K562 (cell line): ENCODE measurements at regions not wholly inside any gene's neighbourhood (a gene's known extent, or its start where the extent isn't known, plus 50 kb on each side); places are given as distances from the start of the nearest gene placed in this dataset.

Experiments
- ATAC-seq: fragments of 200-7000 bp; cut with Tn5 transposase; 3 replicates; pipeline ENCODE4 v1.9.1; 2020; ENCODE audit warnings: moderate library complexity
- BruUV-seq: library from RNA; stranded (reverse); fragments of 400-500 nt; replicated peaks from 2 replicates; lab custom pipeline; 2021; lab: Mats Ljungman, UMichigan
- CTCF ChIA-PET: fragments of 300-600 bp; formaldehyde crosslinking; extraction: SDS; loops from one replicate; lab custom pipeline; 2021; ENCODE audit warnings: low intra/inter-chr PET ratio; lab: Yijun Ruan, JAX
- POLR2A ChIA-PET: fragments of 300-600, 350-650 bp; sonication (Branson Sonifier 250); formaldehyde crosslinking; extraction: SDS; loops from one replicate; lab custom pipeline; 2021; ENCODE audit warnings: antibody characterized with exemption, inconsistent platforms; lab: Yijun Ruan, JAX
- DNase-seq, 4 experiments: peaks; one replicate each; pipeline versions ENCODE4 v3.0.0 to v3.0.0-alpha.2; 2011 to 2018; ENCODE audit warnings: low spot score in 3 of 4, mixed read lengths in 3 of 4; ENCODE audit errors: extremely low read depth in 1 of 4
- FAIRE-seq: peaks from 2 replicates; lab custom pipeline; 2011; peaks lifted over from hg19 to GRCh38; lab: Jason Lieb, UNC
- H2AFZ ChIP-seq: 2 replicates; pipeline ENCODE4 v1.6.0; 2011; ENCODE audit warnings: low read depth, low read length, control low read depth, inconsistent platforms
- H3K27ac ChIP-seq: fragments of 200-600 bp; 3 replicates; pipeline ENCODE4 v1.8.0; 2011; ENCODE audit warnings: low read depth, mild to moderate bottlenecking, control low read depth, inconsistent platforms, low read length, moderate library complexity, mixed read lengths; ENCODE audit errors: extremely low read depth
- H3K27me3 ChIP-seq, 2 experiments: fragments of 300-600 bp in 1 of 2; 2 replicates in 1 of 2; 3 replicates in 1 of 2; pipeline versions ENCODE4 v1.6.0 to v1.8.0; 2011; ENCODE audit warnings: inconsistent platforms in 2 of 2, low read length in 2 of 2, mild to moderate bottlenecking in 1 of 2, mixed read lengths in 1 of 2, moderate library complexity in 1 of 2; ENCODE audit not compliant: control insufficient read depth in 2 of 2, insufficient read depth in 2 of 2
- H3K36me3 ChIP-seq: fragments of 300-600 bp; 3 replicates; pipeline ENCODE4 v1.8.0; 2011; ENCODE audit warnings: mild to moderate bottlenecking, low read length, inconsistent platforms; ENCODE audit not compliant: control insufficient read depth, insufficient read depth
- H3K4me1 ChIP-seq, 2 experiments: fragments of 200-600 bp in 1 of 2; replicated peaks in 1 of 2; 2 replicates in 1 of 2; 3 replicates in 1 of 2; pipeline versions ENCODE4 v1.5.1 to v1.8.0; 2011; ENCODE audit warnings: inconsistent platforms in 2 of 2, low read length in 2 of 2, mild to moderate bottlenecking in 1 of 2, mixed read lengths in 1 of 2, moderate library complexity in 1 of 2; ENCODE audit not compliant: control insufficient read depth in 2 of 2, insufficient read depth in 2 of 2
- H3K4me2 ChIP-seq: 2 replicates; pipeline ENCODE4 v1.6.1; 2011; ENCODE audit warnings: low read length, control low read depth, inconsistent platforms, mixed read lengths; ENCODE audit not compliant: insufficient read depth
- H3K4me3 ChIP-seq: fragments of 200-600 bp; sonication (generic), shearing (Covaris generic); 2 replicates; pipeline ENCODE4 v1.5.1; 2016; ENCODE audit warnings: control low read depth, inconsistent platforms
- H3K79me2 ChIP-seq: fragments of 200-600 bp; 3 replicates; pipeline ENCODE4 v1.8.0; 2011; ENCODE audit warnings: low read length, inconsistent platforms; ENCODE audit not compliant: control insufficient read depth, insufficient read depth
- H3K9ac ChIP-seq, 2 experiments: 2 replicates each; pipeline versions ENCODE4 v1.6.0 to v1.6.1; 2011; ENCODE audit warnings: low read depth in 2 of 2, low read length in 2 of 2, control low read depth in 1 of 2, inconsistent platforms in 1 of 2, mild to moderate bottlenecking in 1 of 2, mixed read lengths in 1 of 2; ENCODE audit not compliant: insufficient read depth in 1 of 2
- H3K9me1 ChIP-seq: one replicate; pipeline ENCODE4 v1.6.0; 2011; ENCODE audit warnings: inconsistent platforms, mild to moderate bottlenecking, low read length, moderate library complexity; ENCODE audit not compliant: control insufficient read depth, insufficient read depth
- H3K9me3 ChIP-seq: replicated peaks from 2 replicates; pipeline ENCODE4 v1.5.1; 2011; ENCODE audit warnings: low read depth, low read length, inconsistent platforms; ENCODE audit not compliant: control insufficient read depth, insufficient read depth
- H4K20me1 ChIP-seq: replicated peaks from 2 replicates; pipeline ENCODE4 v1.6.1; 2011; ENCODE audit warnings: low read length, inconsistent platforms, mixed read lengths; ENCODE audit not compliant: control insufficient read depth, insufficient read depth
- NUFIP1 ChIP-seq: fragments of 450-650 bp; IDR thresholded peaks from 2 replicates; pipeline ENCODE4 v1.6.1; 2018; ENCODE audit not compliant: partially characterized antibody
- POLR2A ChIP-seq: fragments of 450-650 bp; conservative IDR thresholded peaks from 2 replicates; pipeline ENCODE4 v1.6.1; 2016
- PRPF4 ChIP-seq: fragments of 200-400 bp; formaldehyde crosslinking; IDR thresholded peaks from one replicate; pipeline ENCODE4 v1.6.1; 2017; ENCODE audit warnings: low read length, low read depth, mild to moderate bottlenecking; ENCODE audit not compliant: insufficient read depth, poor library complexity, severe bottlenecking
- ZNF23 ChIP-seq: fragments of 250-450 bp; sonication (Bioruptor Pico); IDR thresholded peaks from 2 replicates; pipeline ENCODE4 v1.4.0; 2020; ENCODE audit warnings: mild to moderate bottlenecking
- ZNF445 ChIP-seq: fragments of 250-450 bp; sonication (Bioruptor Pico); IDR thresholded peaks from 2 replicates; pipeline ENCODE4 v1.4.0; 2020; ENCODE audit warnings: low read depth, mild to moderate bottlenecking, moderate library complexity
- ZNF668 ChIP-seq: fragments of 250-450 bp; sonication (Bioruptor Pico); IDR thresholded peaks from 2 replicates; pipeline ENCODE4 v1.8.0; 2022; ENCODE audit warnings: mild to moderate bottlenecking, inconsistent platforms
- WGBS: fragments of 100-300 bp; shearing (Covaris generic); methylation state at CpG from one replicate; pipeline ENCODE4 v1.1.6; 2016; ENCODE audit warnings: low coverage, mixed read lengths; ENCODE audit not compliant: insufficient coverage; ENCODE audit errors: missing lambda C conversion rate; 5-methylcytosine and 5-hydroxymethylcytosine counted together
- in situ Hi-C: fragments of 300-500 bp; cut with MboI; formaldehyde crosslinking; loops from 4 replicates; pipeline ENCODE4 v1.15.0; 2018; ENCODE audit warnings: inconsistent platforms, mixed read lengths
- intact Hi-C: fragments of 100-400 bp; cut with micrococcal nuclease; formaldehyde crosslinking; loops from 2 replicates; pipeline ENCODE4 v1.14.2; 2022
- TF ChIP-seq, protein P1 (sequence below): sonication (generic); formaldehyde crosslinking; IDR thresholded peaks from 2 replicates; pipeline ENCODE4 v1.8.1; 2023; ENCODE audit warnings: mild to moderate bottlenecking, missing genetic modification reagents

DNA sequence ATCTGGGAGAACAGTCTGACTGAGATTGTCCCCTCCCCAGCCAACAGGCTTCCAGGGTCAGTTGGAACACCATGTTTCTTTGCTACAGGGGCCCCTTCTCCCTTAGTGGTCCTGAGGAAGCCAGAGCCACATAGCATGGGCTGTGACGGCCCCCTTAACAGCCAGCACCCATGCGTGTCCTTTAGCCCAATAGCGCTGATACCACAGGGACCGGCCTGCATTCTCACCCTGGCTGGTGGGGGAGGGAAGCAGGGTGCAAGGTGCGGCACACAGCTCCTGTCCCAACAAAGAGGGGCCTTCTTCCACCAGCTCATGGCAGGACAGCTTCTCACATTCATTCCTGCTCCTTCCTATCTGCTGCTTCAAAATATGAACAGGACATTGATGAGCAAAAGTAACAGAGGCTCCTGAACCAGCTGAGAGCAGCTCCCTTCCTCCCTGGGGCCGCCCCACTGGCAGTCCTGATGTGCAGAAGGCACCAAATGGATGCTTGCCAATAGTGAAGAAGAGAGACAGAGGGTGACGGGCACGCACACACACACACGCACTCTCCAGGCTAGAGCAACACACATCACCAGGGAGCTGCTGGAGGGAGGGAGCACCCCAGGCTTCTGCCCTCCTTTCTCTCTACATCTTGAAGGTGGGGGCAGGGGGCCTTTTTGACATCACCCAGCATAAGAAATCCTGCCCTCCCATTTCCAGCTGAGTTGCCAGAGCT is 99.4 kb downstream of the CRYAA start:
- no peaks in the 10 kb centered on the region for H3K36me3 ChIP-seq
- no peak for ATAC-seq
- H2AFZ ChIP-seq: no peak overlapping the region
- peaks cover 4% of the 10 kb centered on the region for H4K20me1 ChIP-seq
- no peak overlapping the region for H3K4me3 ChIP-seq
- TF ChIP-seq ZNF668 (CRISPR knock-in tag) (no peak), NUFIP1 (no peak), PRPF4 (no peak), ZNF445 (no peak), ZNF23 (CRISPR knock-in tag) (no peak), POLR2A (no peak)
- TF ChIP-seq, protein P1, sequence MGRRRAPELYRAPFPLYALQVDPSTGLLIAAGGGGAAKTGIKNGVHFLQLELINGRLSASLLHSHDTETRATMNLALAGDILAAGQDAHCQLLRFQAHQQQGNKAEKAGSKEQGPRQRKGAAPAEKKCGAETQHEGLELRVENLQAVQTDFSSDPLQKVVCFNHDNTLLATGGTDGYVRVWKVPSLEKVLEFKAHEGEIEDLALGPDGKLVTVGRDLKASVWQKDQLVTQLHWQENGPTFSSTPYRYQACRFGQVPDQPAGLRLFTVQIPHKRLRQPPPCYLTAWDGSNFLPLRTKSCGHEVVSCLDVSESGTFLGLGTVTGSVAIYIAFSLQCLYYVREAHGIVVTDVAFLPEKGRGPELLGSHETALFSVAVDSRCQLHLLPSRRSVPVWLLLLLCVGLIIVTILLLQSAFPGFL (CRISPR knock-in tag): no peak
- 3% methylated on average over 8 of the region's 9 CpGs for WGBS
- no peak for DNase-seq
- H3K79me2 ChIP-seq: no peaks in the 10 kb centered on the region
- H3K4me1 ChIP-seq: peaks cover 0 to 3% of the 10 kb centered on the region in 2 experiments; a peak in 1 of 5 replicates
- no TSS peak for BruUV-seq
- H3K9me1 ChIP-seq: no peaks in the 10 kb centered on the region
- H3K9me3 ChIP-seq: no peaks in the 10 kb centered on the region
- FAIRE-seq: no peak
- in situ Hi-C loops: no loop called here
- no peak overlapping the region for H3K9ac ChIP-seq
- POLR2A ChIA-PET: interaction anchor here (2.3 kb wide), 1 partner anchor 20 kb away, joined by 6 read pairs; no protein-coding TSS in a partner anchor
- H3K4me2 ChIP-seq: no peak overlapping the region
- CTCF ChIA-PET: no interaction called here
- intact Hi-C loops: no loop called here
- peaks cover 39 to 73% of the 10 kb centered on the region in 2 experiments for H3K27me3 ChIP-seq
- no peak overlapping the region for H3K27ac ChIP-seq
